ENCODE measurements at regions not wholly inside any gene's neighbourhood (a gene's known extent, or its start where the extent isn't known, plus 50 kb on each side); places are given as distances from the start of the nearest gene placed in this dataset.

GRCh38 chrX:874061-874460 is 243.5 kb downstream of the SHOX start:
- TF ChIP-seq CTCF (conservative IDR thresholded peaks at IDR 0.05; ENCODE audit: low read depth, low read length), result no peak
- no peak overlapping the region for H3K4me3 ChIP-seq (ENCODE audit: low read depth, low read length)
- DNase-seq (ENCODE audit: low read depth), result no peak

- no peak overlapping the region for H3K4me3 ChIP-seq (ENCODE audit: low read depth, low read length)
- TF ChIP-seq CTCF (conservative IDR thresholded peaks at IDR 0.05; ENCODE audit: low read depth, low read length), result no peak
- DNase-seq (ENCODE audit: low read depth), result no peak
These were observed 242.4 kb downstream of the SHOX start for GRCh38 chrX:873016-873415.

- no peak for TF ChIP-seq CTCF (conservative IDR thresholded peaks at IDR 0.05; ENCODE audit: low read depth, low read length)
- DNase-seq (ENCODE audit: low read depth), result no peak
- H3K4me3 ChIP-seq (ENCODE audit: low read depth, low read length), result no peak overlapping the region
These were observed 241.5 kb downstream of the SHOX start for GRCh38 chrX:872090-872489.

- no peak overlapping the region for H3K4me3 ChIP-seq (ENCODE audit: low read depth, low read length)
- no peak for DNase-seq (ENCODE audit: low read depth)
- TF ChIP-seq CTCF (conservative IDR thresholded peaks at IDR 0.05; ENCODE audit: low read depth, low read length), result no peak
These were observed 241.0 kb downstream of the SHOX start for GRCh38 chrX:871626-872025.

GRCh38 chrX:867966-868647 is 237.5 kb downstream of the SHOX start:
- DNase-seq (ENCODE audit: low read depth), result no peak
- no peak for TF ChIP-seq CTCF (conservative IDR thresholded peaks at IDR 0.05; ENCODE audit: low read depth, low read length)

GRCh38 chrX:867502-867901 is 236.9 kb downstream of the SHOX start:
- H3K4me3 ChIP-seq (ENCODE audit: low read depth, low read length), result no peak overlapping the region
- no peak for DNase-seq (ENCODE audit: low read depth)
- no peak for TF ChIP-seq CTCF (conservative IDR thresholded peaks at IDR 0.05; ENCODE audit: low read depth, low read length)

More at GRCh38 chrX:867966-868647, 237.5 kb downstream of the SHOX start:
- H3K4me3 ChIP-seq (ENCODE audit: low read depth, low read length), result no peak overlapping the region

GRCh38 chrX:866441-866990 is 235.9 kb downstream of the SHOX start:
- no peak for DNase-seq (ENCODE audit: low read depth)
- no peak overlapping the region for H3K4me3 ChIP-seq (ENCODE audit: low read depth, low read length)
- TF ChIP-seq CTCF (conservative IDR thresholded peaks at IDR 0.05; ENCODE audit: low read depth, low read length), result no peak
